GM21381 (cell line): ENCODE measurements at regions not wholly inside any gene's neighbourhood (a gene's known extent, or its start where the extent isn't known, plus 50 kb on each side); places are given as distances from the start of the nearest gene placed in this dataset.
"Not testable (repeated sequence)": the region's sequence is repeated elsewhere in the genome, so short reads cannot be mapped to it uniquely, and the experiment has no call there.

Source experiments
- ATAC-seq: cut with Tn5 transposase; IDR thresholded peaks from one replicate; pipeline ENCODE4 v1.9.1; 2021; ENCODE audit warnings: mild to moderate bottlenecking, moderate library complexity; ENCODE audit not compliant: unreplicated experiment

- ATAC-seq: no peak
Observed at GRCh38 chr6:26173836-26174145, 86.6 kb downstream of the HFE start.

- no peak for ATAC-seq
Observed at GRCh38 chr6:26175033-26175427, 87.8 kb downstream of the HFE start.

- ATAC-seq: no peak
Observed at GRCh38 chr6:26175428-26176181, 88.4 kb downstream of the HFE start.

GRCh38 chr6:26179675-26180074 is 92.4 kb downstream of the HFE start:
- no peak for ATAC-seq

- ATAC-seq: no peak
Observed at GRCh38 chr6:26180346-26180745, 93.1 kb downstream of the HFE start.

GRCh38 chr6:26183237-26183580 is 96.0 kb downstream of the HFE start:
- ATAC-seq: no peak

GRCh38 chr6:26183581-26184366 is 96.5 kb downstream of the HFE start:
- peak; percentile 59 for ATAC-seq

GRCh38 chr6:26184367-26184891 is 97.2 kb downstream of the HFE start:
- ATAC-seq: no peak

GRCh38 chr6:26185004-26185403 is 97.8 kb downstream of the HFE start:
- ATAC-seq: no peak

- ATAC-seq: no peak
Observed at GRCh38 chr6:26185802-26186201, 98.6 kb downstream of the HFE start.

GRCh38 chr6:26186652-26187051 is 99.4 kb downstream of the HFE start:
- no peak for ATAC-seq

GRCh38 chr6:26187292-26187691 is 100.1 kb downstream of the HFE start:
- ATAC-seq: no peak

GRCh38 chr6:26187981-26188635 is 100.9 kb downstream of the HFE start:
- ATAC-seq: no peak

GRCh38 chr6:26191512-26191911 is 104.3 kb downstream of the HFE start:
- not testable (repeated sequence) for ATAC-seq

- ATAC-seq: no peak
Observed at GRCh38 chr6:26193467-26194328, 106.5 kb downstream of the HFE start.

GRCh38 chr6:26194329-26194701 is 107.1 kb downstream of the HFE start:
- ATAC-seq: no peak

GRCh38 chr6:26194816-26195375 is 107.7 kb downstream of the HFE start:
- no peak for ATAC-seq

GRCh38 chr6:26195376-26195923 is 108.2 kb downstream of the HFE start:
- peak; percentile 24 for ATAC-seq

GRCh38 chr6:26195924-26196845 is 109.0 kb downstream of the HFE start:
- ATAC-seq: no peak
